Activated T-cell treated with anti-CD3 and anti-CD28 coated beads for 24 hours (primary cell): ENCODE measurements at regions not wholly inside any gene's neighbourhood (a gene's known extent, or its start where the extent isn't known, plus 50 kb on each side); places are given as distances from the start of the nearest gene placed in this dataset.
"Not testable (repeated sequence)": the region's sequence is repeated elsewhere in the genome, so short reads cannot be mapped to it uniquely, and the experiment has no call there.

Source experiments
- DNase-seq: peaks from one replicate; pipeline ENCODE4 v3.0.0-alpha.2; 2020; ENCODE audit warnings: low read depth

DNA sequence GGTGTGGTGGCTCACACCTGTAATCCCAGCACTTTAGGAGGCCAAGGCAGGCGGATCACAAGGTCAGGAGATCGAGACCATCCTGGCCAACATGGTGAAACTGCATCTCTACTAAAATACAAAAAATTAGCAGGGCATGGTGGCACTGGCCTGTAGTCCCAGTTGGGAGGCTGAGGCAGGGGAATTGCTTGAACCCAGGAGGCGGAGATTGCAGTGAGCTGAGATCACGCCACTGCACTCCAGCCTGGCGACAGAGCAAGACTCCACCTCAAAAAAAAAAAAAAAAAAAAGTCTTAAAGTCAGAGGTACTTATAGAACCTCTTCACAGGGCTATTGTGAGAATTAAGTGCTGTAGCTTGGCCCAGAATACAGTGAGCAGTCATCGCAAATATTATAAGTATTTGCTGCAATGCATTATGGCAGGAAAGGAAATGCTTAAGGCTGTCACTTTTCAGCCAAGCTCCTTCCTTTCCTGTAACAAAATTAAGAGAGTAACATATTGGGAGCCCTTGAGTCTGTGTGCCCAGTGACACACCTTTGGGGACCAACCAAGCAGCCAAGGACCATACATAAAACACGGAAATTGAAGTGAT is 110.9 kb upstream of the HAND1 start:
- DNase-seq = not testable (repeated sequence)

DNA sequence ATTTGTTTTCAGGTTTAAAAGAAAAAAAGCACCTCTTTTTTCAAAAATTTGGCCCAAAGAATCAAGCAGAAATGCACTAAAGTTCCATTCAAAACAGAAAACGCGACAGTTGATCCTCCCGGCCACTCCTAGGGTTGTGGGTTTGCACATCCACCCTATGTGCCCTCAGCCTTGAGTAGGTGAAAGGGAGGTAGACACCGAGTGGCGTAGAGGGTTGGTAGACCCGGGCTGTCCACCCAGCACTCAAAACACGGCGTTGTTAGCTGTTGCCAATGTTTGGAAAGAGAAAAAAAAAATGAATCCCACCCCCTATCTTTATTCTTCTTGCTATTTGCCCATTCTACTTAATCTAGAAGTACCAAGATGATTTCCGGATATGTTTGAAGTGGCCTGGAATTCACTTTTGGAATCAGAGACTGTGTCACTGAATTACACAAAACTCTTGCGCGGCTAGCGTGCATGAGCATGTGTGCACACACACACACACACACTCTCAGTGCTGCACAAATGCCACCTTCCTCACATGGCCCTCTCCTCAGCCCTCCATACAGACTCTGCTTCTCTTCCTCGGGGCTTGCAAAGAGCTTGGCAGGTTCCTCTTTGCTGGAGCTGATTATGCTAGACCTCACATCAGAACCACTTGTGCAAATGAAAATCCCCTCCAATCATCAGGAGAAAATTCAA is 110.2 kb upstream of the HAND1 start:
- DNase-seq = no peak

DNA sequence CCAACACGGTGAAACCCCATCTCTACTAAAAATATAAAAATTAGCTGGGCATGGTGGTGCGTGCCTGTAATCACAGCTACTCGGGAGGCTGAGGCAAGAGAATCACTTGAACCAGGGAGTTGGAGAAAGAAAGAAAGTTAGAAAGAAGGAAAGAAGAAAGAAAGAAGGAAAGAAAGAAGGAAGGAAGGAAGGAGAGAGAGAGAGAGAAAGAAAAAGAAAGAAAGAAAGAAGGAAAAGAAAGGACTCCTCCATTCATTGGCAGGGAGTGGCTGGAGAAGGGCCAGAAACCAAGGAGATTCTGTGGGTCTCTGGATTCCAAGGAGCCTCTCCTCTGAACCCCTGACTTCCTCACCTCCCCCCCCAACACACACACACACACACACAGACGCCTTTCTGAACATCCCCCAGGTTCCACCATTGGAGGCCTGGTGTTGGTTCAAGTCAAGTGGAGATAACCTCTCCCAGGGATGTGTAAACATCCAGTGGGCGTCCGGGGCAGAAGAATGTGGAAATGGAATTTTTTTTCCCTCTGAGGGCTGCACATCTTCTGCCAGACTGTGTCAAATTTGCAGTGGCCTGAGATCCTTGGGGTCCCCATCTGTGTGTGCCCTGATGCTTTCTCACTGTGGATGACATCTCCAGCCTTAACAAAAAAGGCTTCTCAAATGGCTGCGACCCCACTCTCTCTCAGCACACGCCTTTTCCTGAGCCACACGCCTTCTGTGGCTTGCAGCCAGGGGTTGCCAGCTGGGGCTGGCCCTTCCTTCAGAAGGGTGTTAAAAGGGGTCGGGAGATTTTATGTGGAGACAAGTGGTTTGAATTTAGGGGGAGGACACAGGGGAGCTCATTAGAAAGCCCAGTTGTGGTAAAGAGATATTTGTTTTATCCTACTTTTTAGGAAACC is 109.3 kb upstream of the HAND1 start:
- DNase-seq = no peak

DNA sequence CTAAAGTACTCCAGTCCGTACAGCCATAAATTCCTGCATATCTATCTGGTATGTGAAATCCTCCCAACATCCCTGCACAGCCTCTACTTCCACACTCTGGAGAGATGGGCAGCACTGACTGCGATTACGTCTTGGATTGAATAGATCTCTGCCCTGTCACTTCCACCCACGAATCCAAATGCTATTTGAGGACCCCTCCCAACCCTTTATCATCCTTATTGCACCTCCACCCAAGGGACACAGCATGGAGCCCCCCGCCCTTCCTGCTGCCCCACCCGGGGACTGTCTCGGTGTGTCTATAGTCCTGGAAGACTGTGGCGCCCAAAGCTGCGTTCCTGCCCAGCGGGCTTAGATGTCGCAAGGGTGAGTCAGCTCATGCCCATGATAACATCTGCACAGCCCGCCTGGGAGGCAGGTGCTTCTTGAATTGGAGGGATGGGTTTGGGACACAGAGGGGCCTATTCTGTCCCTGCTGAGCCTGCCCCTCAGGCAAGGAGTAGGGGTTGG is 105.7 kb upstream of the HAND1 start:
- no peak for DNase-seq

DNA sequence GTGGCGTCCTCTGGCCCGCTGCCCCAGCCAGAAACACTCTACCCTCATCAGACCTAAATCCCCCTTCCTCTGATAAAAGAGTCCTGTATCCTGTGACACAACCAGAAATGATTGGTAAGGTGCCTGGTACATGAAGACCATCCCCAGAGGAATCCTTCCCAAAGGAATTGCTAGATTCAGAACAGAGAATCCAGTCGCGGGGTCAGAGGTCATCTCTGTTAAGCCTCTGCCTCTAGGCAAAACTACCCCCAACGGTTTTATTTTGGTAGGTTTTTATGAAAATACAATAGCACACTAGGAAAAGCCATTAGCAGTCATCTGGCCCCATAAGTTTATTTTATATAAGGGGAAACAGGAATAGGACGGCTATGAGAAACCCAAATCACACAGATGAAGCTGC is 102.4 kb upstream of the HAND1 start:
- DNase-seq = no peak

DNA sequence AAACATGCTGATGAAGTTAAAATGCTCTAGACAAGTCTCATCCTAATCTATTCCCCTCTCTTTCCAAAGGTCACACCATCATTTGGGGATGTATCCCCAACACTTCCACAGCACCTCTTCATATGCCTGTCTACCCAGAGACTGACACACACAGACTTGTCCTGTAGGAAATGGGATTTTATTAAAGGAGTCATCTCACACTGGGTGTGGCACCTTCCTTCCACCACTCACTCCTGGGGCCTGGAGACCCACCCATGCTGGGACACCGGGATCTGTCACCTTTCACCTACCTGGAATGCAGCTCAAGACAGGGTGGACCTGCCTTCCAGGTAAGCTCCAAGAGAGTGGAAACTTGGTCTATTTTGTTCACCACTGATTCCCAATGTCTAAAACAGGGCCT is 99.4 kb upstream of the HAND1 start:
- no peak for DNase-seq

DNA sequence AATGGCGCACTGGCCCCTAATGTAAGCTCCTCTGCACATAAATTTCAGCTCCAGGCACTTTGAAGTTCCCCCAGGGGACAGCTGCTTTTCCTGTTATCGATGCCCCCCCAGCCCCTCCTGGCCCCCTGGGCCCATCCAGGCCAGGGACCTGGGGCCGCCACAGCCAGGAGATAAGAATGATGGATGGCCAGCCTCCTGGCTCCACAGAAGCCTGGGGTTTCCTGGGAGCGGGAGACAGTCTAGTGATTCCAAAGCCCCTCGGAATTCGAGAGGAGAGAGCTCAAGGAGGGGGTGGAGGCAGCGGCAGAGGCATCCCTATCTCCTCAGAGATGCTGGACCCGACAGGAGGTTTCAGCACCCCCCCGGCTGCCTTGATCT is 98.4 kb upstream of the HAND1 start:
- no peak for DNase-seq

DNA sequence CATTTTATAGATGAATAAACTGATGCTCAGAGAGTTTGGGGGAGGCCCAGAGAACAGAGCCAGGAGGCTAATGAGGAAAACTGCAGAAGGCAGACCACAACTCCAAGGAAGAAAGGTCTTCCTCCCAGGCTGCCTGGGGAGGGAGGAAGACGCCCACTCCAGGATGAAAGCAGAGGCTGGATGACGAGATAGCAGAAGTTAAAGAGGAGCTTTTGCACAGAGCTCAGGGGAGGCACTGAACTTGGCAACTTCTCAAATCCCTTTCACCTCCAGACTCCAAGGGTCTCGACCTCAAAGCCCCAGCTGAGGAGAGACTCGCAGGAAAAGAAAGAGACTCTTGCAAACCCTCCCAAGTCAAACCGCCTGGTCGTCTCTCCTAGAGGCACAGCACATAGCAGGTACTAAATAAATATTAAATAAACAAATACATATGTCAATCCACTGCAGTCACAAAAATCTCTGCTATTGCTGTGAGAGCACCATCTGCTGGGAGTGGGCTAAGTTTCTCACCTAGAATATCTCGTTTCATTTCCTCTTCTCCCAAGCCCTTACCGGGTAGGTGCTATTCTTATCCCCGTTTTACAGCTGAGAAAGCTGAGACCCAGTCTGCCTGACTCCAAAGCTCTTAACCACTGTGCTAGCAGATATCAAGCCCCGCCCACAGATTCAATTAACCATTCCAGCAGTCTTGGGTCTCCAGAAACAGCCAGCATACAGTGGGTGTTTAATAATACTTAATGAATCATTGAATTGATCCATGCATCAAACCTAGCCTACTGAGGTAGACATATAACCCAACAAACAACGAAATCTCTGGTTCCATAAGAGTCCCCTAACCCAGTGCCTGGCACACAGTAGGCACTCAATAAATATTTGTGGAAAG is 97.8 kb upstream of the HAND1 start:
- no peak for DNase-seq

DNA sequence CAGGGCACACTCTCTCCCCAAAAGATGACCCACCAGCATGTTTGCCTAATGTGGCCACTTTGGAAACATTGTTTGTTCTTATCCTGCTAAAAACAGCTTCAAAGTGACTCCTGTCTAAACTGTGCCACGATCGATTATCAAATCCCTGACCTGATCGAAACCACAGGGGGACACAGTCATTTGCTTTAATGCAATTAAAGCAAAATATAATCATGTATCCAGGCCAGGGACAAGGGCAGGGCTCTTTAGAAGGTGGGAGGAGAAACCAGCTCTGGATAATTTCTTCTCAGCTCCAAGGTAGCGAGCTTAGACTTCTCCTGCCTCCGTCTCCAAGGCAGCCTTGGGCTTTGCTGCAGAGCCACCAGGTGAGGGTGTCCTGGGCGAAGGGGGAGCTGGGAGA is 95.0 kb upstream of the HAND1 start:
- no peak for DNase-seq

DNA sequence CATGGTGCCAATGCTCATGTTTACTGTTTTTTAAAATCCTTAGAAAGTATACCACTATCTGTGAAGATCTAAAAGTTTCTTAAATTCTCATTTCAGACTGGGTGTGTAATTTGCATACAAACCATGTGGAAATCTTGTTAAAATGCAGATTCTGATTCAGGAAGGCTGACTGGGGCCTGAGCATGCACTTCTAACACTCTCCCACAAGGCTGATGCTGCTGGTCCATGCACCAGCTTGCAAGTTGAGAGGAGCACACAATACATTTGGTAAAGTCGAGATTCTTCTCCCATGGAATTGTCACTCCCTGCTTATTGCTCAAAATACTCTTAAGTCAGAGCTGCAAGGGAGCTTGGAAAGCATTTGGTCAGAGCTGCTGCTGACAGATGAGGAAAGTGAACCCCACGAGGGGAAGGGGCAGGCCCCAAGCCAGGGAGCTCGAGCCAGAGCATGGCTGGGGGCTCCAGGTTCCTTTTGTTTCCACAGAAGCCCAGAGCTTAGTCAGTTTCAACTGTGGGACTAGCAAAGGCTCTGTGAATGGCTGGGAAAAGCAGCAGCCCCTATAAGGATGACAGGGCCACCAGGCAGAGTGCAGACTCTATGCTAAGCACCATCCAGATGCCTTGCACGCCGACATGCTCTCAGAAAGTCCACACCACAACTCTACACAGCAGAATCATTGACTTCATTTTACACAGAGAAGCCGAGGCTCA is 93.5 kb upstream of the HAND1 start:
- no peak for DNase-seq

DNA sequence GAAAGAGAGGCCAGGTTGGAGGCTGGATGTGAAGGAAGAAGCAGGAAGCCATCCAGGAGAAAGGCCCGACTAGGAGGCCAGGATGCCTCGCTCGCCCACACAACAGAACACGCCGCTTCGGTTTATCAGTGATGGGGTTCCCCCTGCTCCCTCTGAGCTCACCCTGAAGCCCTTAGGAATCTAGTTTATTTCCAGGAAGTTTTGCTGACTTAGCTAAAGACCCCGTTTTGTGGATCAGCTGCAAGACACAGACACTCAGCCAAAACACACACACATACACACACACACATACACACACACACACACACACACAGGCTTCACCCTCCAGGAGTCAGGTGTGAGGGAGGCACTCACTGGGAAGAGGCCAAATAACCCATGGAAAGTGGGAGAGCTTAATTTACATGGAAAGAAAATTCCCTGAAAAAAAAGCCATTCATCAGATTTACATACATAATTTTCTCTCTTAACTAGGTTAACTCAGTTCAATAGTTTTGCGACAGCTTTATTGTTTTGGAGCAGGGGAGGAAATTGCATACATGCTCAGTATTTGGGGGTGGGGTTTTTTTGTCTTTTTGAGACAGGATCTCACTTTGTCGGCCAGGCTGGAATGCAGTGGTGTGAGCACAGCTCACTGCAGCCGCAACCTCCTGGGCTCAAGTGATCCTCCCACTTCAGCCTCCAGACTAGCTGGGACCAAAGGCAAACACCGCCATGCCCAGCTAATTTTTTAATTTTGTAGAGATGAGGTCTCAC is 92.7 kb upstream of the HAND1 start:
- no peak for DNase-seq

DNA sequence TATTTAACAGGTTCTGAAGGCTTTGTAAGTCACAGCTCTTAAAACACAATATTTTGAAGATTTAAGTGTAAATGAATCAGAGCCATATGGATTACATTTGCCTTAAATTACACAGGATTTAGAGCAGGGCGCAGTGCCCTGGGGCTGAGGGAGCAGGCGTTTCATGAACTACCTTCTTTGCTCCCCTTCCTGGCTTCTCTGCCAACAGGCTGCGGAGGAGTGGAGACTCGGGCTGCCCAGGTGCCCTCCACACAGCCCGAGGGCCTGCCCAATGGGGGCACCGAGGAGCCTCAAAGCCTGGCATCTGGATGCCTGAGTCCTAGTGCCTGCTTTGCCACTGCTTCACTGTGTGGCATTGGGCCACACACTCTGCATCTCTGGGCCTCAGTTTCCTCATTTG is 90.6 kb upstream of the HAND1 start:
- no peak for DNase-seq

DNA sequence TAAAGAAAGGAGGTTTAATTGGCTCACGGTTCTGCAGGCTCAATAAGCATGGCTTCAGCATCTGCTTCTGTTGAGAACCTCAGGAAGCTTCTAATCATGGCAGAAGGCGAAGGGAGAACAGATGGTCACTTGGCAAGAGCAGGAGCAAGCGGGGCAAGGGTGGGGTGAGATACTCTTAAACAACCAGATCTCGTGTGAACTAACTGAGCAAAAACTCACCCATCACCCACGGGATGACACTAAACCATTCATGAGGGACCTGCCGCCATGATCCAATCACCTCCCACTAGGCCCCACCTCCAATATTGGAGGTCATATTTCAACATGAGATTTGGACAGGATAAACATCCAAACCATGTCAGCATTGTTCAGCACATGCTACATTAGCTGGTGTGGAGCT is 89.1 kb upstream of the HAND1 start:
- no peak for DNase-seq

DNA sequence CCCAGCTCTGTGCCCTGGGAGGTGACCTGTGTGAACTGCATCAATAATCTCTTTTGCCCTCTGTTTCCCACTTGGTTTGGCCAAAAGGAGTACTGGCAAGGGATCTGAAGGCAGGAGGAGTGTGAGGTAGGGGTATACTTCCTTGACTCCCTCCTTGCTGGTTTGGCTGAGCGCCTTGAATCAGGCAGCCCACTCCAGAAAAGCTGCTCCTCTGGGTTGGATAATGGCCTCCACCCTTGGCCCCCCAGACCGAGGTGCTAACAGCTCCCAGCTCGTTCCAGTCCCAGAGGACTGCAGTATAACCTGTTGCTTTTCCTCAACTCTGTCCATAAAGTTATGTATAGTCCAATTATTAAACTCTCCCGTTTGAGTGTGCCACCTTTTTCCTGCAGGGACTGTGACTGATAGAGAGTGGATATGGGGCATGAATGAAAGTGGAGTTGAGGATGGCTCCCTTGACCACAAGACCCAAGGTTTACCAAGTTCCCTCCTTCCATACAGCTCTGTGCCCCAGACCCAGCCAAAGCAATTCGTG is 88.2 kb upstream of the HAND1 start:
- DNase-seq = no peak

DNA sequence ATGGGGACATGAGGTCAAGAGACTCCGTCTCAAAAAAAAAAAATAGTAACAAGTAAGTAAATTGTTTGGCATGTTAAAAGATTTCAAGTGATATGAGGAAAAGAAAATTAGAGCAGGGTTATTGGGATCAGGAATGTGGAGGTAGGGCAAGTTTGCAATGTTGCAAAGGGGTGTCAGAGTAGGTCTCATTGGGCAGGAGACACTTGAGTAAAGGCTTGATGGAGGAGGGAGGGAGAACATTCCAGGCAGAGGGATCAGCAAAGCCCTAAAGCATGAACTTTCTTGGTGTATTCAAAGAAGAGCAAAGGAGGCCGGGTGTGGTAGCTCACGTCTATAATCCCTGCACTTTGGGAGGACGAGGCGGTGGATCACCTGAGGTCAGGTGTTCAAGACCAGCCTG is 87.1 kb upstream of the HAND1 start:
- DNase-seq = no peak

DNA sequence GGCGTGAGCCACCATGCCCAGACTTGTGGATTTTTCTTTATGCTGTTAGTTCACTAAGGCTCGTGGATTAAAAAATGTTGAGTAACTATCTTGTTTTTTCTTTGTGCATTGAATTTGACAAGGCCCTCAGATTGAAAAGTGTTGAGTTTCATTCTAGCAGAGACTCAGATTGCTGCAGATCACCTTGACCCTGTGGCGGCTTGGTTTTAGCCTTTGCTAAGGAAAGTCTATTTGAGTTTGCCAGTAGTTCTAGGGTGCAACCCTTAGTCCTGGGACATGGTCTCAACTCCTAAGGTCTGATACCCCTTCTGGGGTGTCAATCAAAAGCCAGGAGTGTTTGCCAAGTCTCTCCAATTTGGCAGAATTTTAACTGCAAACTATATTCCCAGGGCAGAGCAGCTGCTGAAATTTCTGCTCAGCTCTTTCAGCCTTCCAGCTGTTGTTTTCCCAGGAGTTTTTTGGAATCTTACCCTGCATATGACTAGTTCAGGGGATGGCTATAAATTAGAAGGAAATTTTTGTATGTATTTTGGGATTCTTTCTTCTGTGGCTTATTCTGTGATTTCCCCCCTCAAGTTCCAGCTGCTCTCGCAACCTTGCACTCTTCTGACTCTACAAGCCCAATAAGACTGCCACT is 84.3 kb upstream of the HAND1 start:
- no peak for DNase-seq

DNA sequence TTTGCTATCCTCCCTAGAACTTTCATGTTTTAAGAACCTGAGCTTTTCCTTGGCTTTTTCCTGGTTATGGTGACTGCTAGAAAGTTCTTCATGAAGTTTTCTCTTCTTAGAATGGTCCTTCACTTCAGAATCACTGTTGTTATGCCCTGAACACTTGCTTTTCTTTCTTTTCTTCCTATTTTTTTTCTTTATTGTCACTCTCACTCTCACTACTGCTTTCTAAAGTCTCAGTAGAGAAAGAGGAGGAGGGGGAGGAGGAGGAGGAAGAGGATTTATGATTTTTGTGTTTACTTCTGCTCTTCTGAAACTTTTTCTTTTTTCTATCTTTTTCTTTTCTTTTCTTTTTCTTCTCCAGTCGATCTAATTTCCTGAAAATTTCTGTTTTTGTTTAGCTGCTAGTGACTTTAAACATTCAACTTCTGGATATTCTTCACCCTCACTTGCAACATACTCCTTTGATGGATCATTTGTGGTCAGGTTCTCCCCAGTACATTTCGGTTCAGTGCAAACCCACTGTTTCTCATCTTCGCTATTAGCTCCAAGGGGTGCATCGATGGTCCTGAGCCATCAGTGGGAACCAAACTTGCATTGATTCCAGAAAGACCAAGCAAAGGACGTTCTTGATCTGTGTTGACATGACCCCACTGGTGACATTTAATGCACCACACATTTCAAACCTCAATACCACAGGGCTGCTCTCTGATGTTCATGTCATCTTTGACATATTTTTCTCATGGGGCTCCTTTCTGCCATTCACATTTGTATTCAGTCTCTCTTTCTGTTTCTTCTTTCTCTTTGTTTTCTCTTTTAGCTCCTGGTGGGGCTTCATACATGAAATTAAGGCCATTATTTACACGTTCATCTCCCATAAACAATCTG is 81.6 kb upstream of the HAND1 start:
- no peak for DNase-seq

DNA sequence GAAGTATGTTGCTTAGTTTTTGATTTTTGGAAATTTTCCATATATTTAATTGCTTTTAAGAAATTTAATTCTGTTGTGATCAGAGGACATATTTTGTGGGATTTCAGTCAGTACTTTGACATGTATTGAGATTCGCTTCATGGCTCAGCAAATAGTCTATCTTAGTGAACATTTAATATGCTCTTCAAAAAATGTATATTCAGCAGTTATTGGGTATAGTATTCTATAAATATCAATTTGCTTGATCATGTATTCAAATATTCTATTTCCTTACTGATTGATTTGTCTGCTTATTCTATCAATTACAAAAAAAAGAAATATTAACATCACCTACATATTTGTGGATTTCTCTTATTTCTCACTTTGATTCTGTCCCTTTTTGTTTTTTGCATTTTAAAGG is 79.5 kb upstream of the HAND1 start:
- no peak for DNase-seq

DNA sequence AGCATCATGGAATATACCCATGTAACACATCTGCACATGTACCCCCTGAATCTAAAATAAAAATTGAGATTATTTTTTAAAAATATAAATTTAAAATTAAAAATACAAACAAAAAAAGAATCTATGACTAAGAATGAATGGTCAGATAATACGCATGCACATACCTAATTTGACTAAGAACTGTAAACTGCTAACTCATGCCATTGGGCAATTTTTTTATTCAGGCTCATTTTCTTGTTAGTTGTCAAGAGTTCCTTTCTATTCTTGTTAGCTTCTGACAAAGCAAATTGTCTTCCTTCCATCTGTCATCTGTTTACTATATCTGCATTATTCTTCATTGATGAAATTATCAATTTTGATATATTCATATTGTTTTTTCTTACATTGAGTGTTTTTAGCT is 69.5 kb upstream of the HAND1 start:
- DNase-seq = no peak
